ENCODE measurements at regions not wholly inside any gene's neighbourhood (a gene's known extent, or its start where the extent isn't known, plus 50 kb on each side); places are given as distances from the start of the nearest gene placed in this dataset.

DNA sequence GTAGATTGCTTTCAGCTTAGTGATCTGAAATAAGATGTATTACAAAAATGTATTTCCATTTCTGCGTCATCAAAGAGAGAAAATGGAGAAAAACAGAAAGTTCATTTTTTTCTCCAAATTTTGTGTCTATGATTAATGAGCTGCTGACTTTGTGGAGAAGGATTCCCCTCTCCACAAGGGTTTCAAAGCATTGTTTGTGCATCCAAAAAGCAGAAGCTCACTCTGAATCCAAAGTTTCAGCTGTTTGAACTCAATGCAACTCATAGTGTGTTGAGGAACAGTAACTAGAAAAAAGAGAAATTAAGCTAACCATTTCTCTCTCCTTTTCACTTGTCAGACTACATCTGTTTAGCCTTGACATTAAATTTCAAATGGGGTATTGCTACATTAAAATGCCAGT is 62.9 kb upstream of the SLC7A11 start:
- Histone ChIP-seq H4K20me1 (ENCODE audit: insufficient read depth, low read length) (no peaks in the 10 kb centered on the region), H2AFZ (replicated peaks; ENCODE audit: low read length, poor library complexity) (no peak overlapping the region), H3K4me3 (ENCODE audit: insufficient read depth, low read depth, low read length) (no peak overlapping the region), H3K18ac (ENCODE audit: low read depth, low read length) (no peak overlapping the region), H4K5ac (ENCODE audit: low read depth, low read length) (no peak overlapping the region), H4K8ac (ENCODE audit: low read depth in 2 of 2, low read length in 2 of 2) (no peak overlapping the region), H2BK20ac (ENCODE audit: low read depth, low read length) (no peak overlapping the region), H3K23ac (ENCODE audit: low read depth, low read length) (no peak overlapping the region), H4K91ac (ENCODE audit: insufficient read depth, low read depth, low read length) (no peak overlapping the region), H3K9me1 (ENCODE audit: insufficient read depth, low read length) (no peaks in the 10 kb centered on the region), H3K27me3 (ENCODE audit: control insufficient read depth, insufficient read depth, low read length) (no peaks in the 10 kb centered on the region), H3K9me3 (ENCODE audit: control insufficient read depth, insufficient read depth, low read length) (no peaks in the 10 kb centered on the region), H3K9ac (ENCODE audit: low read depth, low read length) (no peak overlapping the region), H3K36me3 (ENCODE audit: control insufficient read depth, insufficient read depth, low read length) (no peaks in the 10 kb centered on the region), H2BK5ac (ENCODE audit: low read depth, low read length, poor library complexity, severe bottlenecking) (no peak overlapping the region), H2AK5ac (ENCODE audit: low read depth, low read length) (no peak overlapping the region), H3K4me2 (ENCODE audit: low read depth, low read length) (no peak overlapping the region), H3K4me1 (ENCODE audit: control insufficient read depth, insufficient read depth, low read length) (peaks cover 2% of the 10 kb centered on the region; the same call in 1 of the 2 replicates), H2AK9ac (replicated peaks; ENCODE audit: low read depth, low read length, poor library complexity) (no peak overlapping the region), H3K56ac (ENCODE audit: extremely low read depth, insufficient read depth, low read length) (no peak overlapping the region), H3K4ac (ENCODE audit: low read depth, low read length) (no peak overlapping the region), H2BK120ac (ENCODE audit: low read depth, low read length) (no peak overlapping the region), H3K14ac (replicated peaks; ENCODE audit: low read depth, low read length) (no peak overlapping the region), H3K79me1 (ENCODE audit: low read depth in 1 of 2, low read length in 2 of 2) (no peaks in the 10 kb centered on the region), H3K27ac (ENCODE audit: insufficient read depth, low read length) (no peak overlapping the region), H2BK15ac (ENCODE audit: low read depth, low read length) (no peak overlapping the region)
- ATAC-seq (ENCODE audit: low read depth) (no peak), DNase-seq (no peak)
- TF ChIP-seq, protein P1, sequence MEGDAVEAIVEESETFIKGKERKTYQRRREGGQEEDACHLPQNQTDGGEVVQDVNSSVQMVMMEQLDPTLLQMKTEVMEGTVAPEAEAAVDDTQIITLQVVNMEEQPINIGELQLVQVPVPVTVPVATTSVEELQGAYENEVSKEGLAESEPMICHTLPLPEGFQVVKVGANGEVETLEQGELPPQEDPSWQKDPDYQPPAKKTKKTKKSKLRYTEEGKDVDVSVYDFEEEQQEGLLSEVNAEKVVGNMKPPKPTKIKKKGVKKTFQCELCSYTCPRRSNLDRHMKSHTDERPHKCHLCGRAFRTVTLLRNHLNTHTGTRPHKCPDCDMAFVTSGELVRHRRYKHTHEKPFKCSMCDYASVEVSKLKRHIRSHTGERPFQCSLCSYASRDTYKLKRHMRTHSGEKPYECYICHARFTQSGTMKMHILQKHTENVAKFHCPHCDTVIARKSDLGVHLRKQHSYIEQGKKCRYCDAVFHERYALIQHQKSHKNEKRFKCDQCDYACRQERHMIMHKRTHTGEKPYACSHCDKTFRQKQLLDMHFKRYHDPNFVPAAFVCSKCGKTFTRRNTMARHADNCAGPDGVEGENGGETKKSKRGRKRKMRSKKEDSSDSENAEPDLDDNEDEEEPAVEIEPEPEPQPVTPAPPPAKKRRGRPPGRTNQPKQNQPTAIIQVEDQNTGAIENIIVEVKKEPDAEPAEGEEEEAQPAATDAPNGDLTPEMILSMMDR (conservative IDR thresholded peaks at IDR 0.05; ENCODE audit: low read depth, low read length), result no peak
- TF ChIP-seq, protein P2, sequence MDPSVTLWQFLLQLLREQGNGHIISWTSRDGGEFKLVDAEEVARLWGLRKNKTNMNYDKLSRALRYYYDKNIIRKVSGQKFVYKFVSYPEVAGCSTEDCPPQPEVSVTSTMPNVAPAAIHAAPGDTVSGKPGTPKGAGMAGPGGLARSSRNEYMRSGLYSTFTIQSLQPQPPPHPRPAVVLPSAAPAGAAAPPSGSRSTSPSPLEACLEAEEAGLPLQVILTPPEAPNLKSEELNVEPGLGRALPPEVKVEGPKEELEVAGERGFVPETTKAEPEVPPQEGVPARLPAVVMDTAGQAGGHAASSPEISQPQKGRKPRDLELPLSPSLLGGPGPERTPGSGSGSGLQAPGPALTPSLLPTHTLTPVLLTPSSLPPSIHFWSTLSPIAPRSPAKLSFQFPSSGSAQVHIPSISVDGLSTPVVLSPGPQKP (IDR thresholded peaks at IDR 0.05; ENCODE audit: borderline replicate concordance, low read depth, low read length), result no peak
- TF ChIP-seq NFE2L2 (IDR thresholded peaks at IDR 0.05; ENCODE audit: low read depth, low read length) (no peak), RAD21 (IDR thresholded peaks at IDR 0.05; ENCODE audit: low read length) (no peak), FOS (IDR thresholded peaks at IDR 0.05; ENCODE audit: low read depth, low read length) (no peak), BHLHE40 (IDR thresholded peaks at IDR 0.05; ENCODE audit: low read depth, low read length) (no peak), MXI1 (IDR thresholded peaks at IDR 0.05; ENCODE audit: borderline replicate concordance, low read depth, low read length) (no peak), MAZ (IDR thresholded peaks at IDR 0.05; ENCODE audit: borderline replicate concordance, low read depth, low read length) (no peak), RCOR1 (IDR thresholded peaks at IDR 0.05; ENCODE audit: insufficient replicate concordance, low read length) (no peak), POLR2A (IDR thresholded peaks at IDR 0.05; ENCODE audit: low read depth, low read length) (no peak), RFX5 (IDR thresholded peaks at IDR 0.05; ENCODE audit: low read depth, low read length) (no peak), SMC3 (IDR thresholded peaks at IDR 0.05; ENCODE audit: low read depth, low read length) (no peak), MAFK (IDR thresholded peaks at IDR 0.05; ENCODE audit: low read depth, low read length) (no peak), CHD1 (IDR thresholded peaks at IDR 0.05; ENCODE audit: low read depth, low read length) (no peak), CEBPB (IDR thresholded peaks at IDR 0.05; ENCODE audit: low read depth, low read length) (no peak)
- TF ChIP-seq, protein P3, sequence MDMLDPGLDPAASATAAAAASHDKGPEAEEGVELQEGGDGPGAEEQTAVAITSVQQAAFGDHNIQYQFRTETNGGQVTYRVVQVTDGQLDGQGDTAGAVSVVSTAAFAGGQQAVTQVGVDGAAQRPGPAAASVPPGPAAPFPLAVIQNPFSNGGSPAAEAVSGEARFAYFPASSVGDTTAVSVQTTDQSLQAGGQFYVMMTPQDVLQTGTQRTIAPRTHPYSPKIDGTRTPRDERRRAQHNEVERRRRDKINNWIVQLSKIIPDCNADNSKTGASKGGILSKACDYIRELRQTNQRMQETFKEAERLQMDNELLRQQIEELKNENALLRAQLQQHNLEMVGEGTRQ (IDR thresholded peaks at IDR 0.05; ENCODE audit: low read depth, low read length), result no peak
- intact Hi-C loops (cut with micrococcal nuclease) (no loop called here), dilution Hi-C loops (cut with HindIII; ENCODE audit: low sequenced_read_pairs, unreplicated experiment) (no loop called here), in situ Hi-C loops (cut with MboI; ENCODE audit: low sequenced_read_pairs) (no loop called here)
- POLR2A ChIA-PET (ENCODE audit: unreplicated experiment), result no interaction called here
- WGBS, 2 experiments (ENCODE audit: extremely low coverage in 2 of 2, insufficient read length in 1 of 2), result no CpG with 5 or more reads among the region's 1 CpG
- CTCF ChIA-PET, result no interaction called here
- BruUV-seq (replicated peaks), result no TSS peak
